HEK293 (cell line): ENCODE measurements at regions not wholly inside any gene's neighbourhood (a gene's known extent, or its start where the extent isn't known, plus 50 kb on each side); places are given as distances from the start of the nearest gene placed in this dataset.

Experiments used
- CTCF ChIP-seq: fragments of 450-650 bp; formaldehyde crosslinking; IDR thresholded peaks from 2 replicates; pipeline ENCODE4 v1.5.1; 2016; ENCODE audit warnings: missing biosample characterization, missing genetic modification characterization
- PRDM10 ChIP-seq: fragments of 450-650 bp; formaldehyde crosslinking; IDR thresholded peaks from 2 replicates; pipeline ENCODE4 v1.5.1; 2016; ENCODE audit warnings: missing biosample characterization, missing genetic modification characterization
- YY1 ChIP-seq: fragments of 450-650 bp; formaldehyde crosslinking; IDR thresholded peaks from 2 replicates; pipeline ENCODE4 v1.5.1; 2018; ENCODE audit warnings: missing biosample characterization, missing genetic modification characterization
- ZNF121 ChIP-seq: fragments of 450-650 bp; formaldehyde crosslinking; IDR thresholded peaks from 2 replicates; pipeline ENCODE4 v1.5.1; 2016; ENCODE audit warnings: missing biosample characterization, missing genetic modification characterization
- ZNF175 ChIP-seq: fragments of 450-650 bp; formaldehyde crosslinking; IDR thresholded peaks from 2 replicates; pipeline ENCODE4 v1.5.1; 2016; ENCODE audit warnings: missing biosample characterization, missing genetic modification characterization
- TF ChIP-seq, protein P1 (sequence below): fragments of 450-650 bp; formaldehyde crosslinking; IDR thresholded peaks from 2 replicates; pipeline ENCODE4 v1.5.1; 2016; ENCODE audit warnings: missing biosample characterization, missing genetic modification characterization

DNA sequence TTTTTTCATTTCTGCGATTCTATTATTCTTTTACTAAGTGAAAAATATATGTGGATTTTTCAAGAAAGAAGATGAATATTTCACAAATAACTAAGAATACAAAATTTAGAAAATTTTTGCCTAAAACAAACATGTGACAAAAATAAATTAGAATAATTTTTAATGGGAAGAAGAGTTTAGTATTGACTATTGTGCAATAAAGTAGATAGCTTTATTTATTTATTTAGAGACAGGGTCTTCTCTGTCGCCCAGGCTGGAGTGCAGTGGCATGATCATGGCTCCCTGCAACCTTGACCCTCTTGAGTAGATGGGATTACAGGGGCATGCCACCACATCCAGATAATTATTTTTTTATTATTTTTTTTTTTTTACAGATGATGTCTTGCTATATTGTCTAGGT, 95.3 kb upstream of the PAQR3 start:
- TF ChIP-seq CTCF (tag by site-specific recombination) (no peak), ZNF175 (tag by site-specific recombination) (no peak), ZNF121 (tag by site-specific recombination) (no peak), YY1 (tag by site-specific recombination) (no peak), PRDM10 (tag by site-specific recombination) (no peak)
- TF ChIP-seq, protein P1, sequence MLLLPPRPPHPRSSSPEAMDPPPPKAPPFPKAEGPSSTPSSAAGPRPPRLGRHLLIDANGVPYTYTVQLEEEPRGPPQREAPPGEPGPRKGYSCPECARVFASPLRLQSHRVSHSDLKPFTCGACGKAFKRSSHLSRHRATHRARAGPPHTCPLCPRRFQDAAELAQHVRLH (tag by site-specific recombination) = no peak
